ENCODE measurements at regions not wholly inside any gene's neighbourhood (a gene's known extent, or its start where the extent isn't known, plus 50 kb on each side); places are given as distances from the start of the nearest gene placed in this dataset.
"Not testable (repeated sequence)": the region's sequence is repeated elsewhere in the genome, so short reads cannot be mapped to it uniquely, and the experiment has no call there.

DNA sequence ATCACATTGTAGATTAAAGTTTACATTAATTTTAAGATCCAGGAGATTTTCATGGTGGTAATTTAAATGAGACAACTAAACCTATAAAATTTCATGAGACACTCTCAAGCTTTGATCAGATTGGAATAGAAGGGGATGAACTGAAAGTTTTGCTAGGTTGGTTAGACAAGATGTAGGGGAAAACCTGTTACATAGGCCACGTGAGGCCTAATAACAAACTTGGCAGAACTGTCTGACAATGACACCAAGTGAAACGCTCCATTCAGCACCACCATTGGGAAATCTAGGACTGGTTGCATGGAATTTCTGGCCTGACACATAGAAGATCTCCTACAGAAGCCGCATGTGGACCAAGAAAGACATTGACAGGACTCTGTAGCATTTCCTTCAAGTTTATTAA, 87.8 kb upstream of the SLC39A10 start:
- DNase-seq = no peak

DNA sequence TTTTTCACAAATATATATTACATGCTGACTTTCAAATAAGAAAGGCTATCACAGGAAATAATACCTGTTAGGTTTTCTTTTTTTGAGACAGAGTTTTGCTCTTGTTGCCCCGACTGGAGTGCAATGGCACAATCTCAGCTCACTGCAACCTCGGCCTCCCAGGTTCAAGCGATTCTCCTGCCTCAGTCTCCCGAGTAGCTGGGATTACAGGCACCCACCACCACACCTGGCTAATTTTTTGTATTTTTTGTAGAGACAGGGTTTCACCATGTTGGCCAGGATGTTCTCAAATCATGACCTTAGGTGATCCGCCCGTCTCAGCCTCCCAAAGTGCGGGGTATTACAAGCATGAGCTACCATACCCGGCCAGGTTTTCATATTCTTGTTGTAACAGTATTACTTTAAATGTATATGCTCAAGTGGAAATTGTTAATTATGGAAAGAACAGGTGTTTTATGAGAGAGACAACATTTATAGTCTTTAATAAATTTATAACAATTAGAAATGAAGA, 92.3 kb upstream of the SLC39A10 start:
- DNase-seq = peak; percentile 53

DNA sequence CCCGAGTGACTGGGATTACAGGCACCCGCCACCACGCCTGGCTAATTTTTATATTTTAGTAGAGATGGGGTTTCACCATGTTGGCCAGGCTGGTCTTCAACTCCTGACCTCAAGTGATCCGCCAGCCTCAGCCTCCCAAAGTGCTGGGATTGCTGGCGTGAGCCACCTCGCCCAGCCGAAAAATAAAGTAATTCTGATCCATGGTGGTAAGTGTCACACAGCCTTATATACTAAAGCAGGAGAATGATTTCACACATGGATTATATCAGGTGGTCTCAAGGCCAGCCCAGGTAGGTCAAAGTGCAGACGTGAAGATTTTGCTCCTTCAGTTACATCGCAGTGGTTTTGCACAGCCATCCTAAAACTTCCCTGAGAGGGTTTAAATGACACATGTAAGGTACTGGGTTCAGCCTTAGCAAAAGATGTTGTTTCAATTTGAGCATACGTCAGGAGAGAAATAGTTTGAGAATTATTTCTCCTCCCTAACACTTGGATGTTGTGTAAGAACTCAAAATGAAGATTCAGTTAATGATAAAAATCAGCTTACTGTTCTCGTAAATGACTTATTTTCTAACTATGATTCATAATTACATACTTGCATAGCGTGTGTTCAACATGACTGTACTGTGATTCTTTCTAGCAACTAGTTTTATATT, 93.0 kb upstream of the SLC39A10 start:
- DNase-seq = peak; percentile 95

DNA sequence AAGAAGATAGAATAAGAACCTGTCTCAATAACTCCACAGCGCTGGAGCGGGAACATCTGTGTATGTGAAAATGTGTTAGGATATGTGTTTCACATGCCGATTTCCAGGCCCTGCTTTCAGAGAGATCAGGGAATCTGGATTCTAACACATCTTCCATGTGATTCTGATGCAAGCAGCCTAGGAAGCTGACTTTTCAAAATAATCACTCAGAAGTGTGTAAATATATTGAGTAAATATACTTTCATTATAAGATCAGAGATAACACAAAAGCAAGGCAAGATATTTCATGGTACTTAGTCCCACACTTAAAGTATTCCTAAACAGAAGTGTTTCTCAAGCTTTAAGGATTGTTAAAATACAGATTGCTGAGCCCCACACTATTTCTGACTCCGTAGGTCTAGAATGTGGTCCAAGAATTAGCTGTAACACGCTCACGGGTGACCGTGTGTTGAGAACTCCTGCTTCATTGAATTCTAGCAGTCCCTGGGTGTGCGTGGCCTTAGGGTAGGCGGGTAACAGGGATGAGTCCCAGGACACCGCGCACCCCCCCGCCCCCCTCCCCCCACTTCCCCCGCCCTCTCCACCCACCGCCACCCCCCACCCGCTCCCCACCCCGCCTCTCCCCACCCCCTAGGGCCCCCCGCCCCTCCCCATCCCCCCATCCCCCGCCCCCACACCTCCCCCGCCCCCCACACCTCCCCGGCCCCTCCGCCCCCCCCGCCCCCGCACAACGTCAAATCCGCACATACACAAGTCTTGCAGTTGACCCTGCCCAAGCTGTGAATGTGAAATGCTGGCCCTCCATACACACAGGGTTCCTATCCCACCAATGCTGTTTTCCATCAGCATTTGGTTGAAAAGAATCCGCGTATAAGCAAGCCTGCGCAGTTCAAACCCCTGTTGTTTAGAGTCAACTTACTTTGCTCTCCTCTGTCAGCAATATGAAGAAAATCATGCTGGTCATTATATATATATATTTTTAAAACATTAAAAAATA, 94.2 kb upstream of the SLC39A10 start:
- peak; percentile 81 for DNase-seq

DNA sequence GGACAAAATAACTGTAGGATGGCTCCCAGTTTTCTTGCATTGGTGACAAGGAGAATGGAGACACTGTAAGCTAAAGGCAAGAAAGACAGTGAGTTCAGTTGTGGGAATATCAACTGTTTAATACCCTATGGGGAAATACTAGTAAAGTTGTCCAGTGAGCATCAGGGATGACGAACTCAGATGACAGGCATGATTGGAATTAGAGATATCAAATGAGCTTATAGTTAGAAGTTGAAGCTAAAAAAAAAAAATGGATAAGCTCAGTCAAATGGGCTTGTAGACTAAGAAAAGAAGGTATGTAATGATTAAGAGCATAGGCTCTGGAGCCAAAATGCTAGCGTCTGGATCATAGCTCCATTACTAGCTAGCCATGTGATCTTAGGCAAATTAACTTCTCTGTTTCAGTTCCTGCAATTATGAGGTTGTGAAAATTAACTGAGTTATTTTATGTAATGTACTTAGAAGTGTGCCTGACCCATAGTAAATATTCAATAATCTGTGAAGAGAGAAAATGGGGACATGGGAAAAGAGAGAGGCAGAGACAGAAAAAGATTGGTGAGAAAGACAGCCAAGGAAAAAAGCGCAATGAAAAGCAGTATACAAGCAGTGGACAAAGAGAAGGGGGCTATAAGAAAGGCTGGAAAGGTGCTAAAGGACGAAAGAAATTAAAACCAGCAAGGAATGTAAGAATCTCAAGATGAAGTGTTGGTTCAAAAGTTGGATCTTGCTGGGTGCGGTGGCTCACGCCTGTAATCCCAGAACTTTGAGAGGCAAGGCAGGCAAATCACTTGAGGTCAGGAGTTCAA, 95.7 kb upstream of the SLC39A10 start:
- DNase-seq = peak; percentile 39

DNA sequence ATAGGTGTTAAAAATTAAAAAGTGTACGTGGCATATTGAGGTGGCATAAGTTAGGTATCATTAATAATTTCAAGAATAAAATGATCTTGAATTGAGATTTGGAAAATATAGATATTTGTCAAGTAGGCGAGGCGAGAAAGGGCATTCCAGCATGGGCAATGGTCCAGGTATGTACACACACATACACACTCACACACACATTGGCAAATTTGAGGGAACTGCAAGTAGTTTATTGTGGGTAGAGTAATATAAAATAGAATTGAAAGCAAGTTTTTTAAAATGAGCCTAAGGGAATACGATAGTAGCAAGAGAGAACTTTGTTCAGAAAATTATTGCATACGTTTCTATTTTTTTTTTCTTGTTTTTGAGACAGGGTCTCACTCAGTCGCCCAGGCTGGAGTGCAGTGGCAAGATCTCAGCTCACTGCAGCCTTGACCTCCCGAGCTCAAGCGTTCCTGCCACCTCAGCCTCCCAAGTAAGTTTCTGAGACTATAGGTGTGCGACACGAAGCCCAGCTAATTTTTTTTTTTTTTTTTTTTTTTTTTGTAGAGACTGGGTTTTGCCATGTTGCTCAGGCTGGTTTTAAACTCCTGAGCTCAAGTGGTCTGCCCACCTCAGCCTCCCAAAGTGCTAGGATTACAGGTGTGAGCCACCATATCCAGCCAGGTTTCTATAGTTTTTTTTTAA, 96.7 kb upstream of the SLC39A10 start:
- DNase-seq = peak; percentile 60

DNA sequence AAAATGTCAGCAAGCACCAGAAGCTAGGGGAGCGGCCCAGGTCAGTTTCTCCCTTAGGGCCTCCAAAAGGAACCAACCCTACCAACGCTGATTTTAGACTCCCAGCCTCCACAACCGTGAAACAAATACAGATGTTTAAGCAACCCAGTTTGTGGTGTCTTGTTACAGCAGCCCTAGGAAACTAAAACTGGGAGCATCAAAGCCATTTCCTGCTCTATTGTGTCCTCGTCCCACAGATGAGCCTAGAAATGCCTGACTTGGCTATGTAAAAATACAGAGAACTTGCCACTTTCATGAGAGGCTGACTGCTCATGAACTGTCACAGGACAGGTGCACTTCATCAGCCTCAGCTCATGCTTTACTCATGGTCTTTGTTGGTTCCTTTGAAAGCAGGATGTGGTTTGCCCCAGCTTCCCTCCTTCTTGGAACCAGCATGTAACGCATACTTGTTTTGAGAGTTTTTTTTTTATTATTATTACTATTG, 97.6 kb upstream of the SLC39A10 start:
- peak; percentile 96 for DNase-seq

DNA sequence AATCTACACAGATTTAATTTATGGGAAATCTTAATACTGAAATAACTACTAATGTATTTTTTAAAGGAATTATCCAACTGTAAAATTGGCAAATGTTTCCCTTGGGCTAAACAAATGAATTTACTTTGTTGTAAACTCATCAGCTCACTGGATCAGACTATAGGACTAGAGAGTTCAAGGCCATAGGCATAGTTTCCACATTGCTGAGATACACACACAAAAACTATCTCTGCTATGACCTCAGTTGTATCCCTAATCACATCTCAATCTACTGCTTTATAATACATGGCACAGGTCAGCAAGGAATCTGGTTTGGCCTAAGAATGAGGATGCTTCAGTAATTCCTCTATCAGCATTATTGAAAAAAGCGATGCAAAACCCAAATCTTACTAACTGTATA, 101.1 kb upstream of the SLC39A10 start:
- DNase-seq = no peak

DNA sequence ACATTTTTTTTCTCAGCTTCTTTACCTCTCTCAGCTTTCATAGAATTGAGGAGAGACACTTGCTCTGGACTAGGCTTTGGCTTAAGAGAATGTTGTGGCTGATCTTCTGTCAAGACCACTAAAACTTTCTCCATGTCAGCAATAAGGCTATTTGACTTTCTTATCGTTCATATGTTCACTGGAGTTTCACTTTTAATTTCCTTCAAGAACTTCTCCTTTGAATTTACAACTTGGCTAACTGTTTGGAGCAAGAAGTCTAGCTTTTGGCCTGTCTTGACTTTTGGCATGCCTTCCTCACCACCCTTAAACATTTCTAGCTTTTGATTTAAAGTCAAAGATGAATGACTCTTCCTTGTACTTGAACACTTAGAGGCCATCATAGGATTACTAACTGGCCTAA, 104.4 kb upstream of the SLC39A10 start:
- DNase-seq = no peak

DNA sequence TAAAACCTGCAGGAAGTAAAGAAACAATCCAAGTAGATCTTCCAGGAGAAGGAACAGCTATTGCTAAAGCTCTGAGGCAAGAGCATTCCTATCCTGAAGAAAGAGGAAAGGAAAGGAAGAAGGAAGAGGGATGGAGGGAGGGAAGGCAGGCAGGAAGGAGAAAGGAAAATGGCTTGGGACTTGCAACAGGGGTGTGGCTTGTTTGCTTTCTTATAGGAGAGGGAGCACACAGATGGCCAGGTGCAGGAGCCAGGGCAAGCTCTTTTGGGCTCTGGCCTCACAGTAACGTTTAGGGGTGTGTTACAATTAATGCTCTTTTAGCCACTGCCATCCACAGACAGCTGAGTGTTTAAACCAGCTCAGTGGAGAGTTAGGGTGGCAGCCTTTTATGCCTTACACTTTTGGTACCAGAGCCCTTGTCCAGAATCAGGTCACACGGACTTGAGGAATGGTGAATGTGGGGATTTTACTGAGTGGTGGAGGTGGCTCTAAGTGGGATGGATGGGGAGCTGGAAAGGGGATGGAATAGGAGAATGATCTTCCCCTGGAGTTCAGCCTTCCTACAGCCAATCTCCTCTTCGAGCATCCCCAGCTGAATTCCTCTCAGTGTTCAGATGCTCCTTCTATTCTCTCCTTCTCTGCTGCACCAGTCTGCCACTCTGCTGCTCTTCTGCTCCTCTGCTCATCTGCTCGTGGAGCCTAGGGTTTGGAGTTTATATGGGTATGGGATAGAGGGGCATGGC, 108.7 kb upstream of the SLC39A10 start:
- DNase-seq = no peak

DNA sequence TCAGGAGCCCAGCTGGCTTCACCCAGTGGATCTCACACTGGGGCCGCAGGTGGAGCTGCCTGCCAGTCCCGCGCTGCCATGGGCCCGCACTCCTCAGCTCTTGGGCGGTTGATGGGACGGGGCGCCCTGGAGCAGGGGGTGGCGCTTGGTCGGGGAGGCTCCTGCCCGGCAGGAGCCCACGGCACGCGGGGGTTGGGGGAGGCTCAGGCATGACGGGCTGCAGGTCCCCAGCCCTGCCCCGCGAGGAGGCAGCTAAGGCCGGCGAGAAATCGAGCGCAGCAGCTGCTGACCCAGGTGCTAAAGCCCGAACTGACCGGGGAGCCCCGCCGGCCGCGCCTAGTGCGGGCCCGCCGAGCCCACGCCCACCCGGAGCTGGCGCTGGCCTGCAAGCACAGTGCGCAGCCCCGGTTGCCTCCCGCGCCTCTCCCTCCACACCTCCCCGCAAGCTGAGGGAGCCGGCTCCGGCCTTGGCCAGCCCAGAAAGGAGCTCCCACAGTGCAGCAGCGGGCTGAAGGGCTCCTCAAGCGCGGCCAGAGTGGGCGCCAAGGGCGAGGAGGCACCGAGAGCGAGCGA, 109.7 kb upstream of the SLC39A10 start:
- DNase-seq = not testable (repeated sequence)

DNA sequence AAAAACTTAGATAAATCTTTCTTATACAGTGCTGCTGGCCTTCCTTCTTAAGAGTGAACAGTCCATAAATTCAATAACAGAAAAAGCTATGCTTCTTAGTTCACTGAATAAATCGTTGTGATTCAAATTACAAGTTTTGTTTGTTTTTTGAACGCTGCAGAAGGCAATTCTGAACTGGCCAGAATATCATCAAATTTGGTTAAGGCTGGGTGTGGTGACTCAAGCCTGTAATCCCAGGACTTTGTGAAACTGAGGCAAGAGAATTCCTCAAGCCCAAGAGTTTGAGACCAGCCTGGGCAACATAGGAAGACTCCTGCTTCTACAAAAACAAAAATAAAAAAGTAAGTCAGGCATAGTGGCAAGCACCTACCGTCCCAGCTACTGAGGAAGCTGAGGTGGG, 111.2 kb upstream of the SLC39A10 start:
- DNase-seq = no peak

DNA sequence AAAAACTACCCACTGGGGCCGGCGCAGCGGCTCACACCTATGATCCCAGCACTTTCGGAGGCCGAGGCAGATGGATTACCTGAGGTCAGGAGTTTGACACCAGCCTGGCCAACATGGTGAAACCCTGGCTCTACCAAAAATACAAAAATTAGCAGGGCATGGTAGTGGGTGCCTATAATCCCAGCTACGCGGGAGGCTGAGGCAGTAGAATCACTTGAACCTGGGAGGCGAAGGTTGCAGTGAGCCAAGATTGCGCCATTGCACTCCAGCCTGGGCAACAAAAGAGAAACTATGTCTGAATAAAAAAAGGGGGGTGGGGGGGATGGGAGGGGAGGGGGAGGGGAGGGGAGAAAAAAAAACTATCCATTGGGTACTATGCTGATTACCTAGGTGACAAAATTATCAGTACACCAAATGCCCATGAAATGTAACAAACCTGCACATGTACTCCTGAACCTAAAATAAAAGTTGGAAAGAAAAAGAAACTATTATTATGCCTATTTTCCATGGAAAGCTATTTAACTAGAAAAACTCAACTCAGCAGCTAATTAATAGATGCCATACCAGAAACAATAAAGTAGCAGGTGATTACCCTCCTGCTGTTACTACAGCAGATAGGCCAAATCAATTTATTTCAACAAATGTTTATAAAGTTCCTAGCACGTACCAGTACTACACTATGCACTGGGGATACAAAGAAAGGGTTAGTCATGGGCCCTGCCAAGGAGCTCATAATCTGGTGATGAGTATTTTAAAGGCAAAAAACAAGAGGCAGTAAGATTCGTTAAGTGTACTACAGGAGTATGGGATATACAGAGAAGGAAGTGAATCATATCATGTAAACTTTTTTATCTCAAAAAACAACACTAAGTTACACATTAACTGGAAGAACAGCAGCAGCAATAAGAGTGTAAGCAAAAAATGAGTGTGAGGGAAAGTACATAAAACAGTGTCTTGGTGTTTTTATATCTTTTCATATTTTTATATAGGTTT, 112.8 kb upstream of the SLC39A10 start:
- DNase-seq = peak; percentile 85

DNA sequence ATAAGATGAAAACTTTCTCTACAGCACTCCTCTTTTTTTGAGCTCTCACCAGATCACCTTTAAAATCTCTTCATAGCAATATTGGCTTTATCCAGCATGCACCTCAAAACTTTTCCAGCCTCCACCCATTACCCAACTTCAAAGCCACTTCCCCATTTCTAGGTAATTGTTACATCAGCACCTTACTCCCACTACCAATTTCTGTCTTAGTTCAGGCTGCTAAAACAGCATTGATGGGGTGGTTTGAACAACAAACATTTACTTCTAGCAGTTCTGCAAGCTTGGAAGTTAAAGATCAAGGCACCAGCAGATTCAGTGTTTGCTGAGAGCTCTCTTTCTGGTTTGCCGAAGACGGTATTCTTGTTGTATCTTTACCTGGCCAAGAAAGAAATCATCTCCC, 114.0 kb upstream of the SLC39A10 start:
- DNase-seq = peak; percentile 76

DNA sequence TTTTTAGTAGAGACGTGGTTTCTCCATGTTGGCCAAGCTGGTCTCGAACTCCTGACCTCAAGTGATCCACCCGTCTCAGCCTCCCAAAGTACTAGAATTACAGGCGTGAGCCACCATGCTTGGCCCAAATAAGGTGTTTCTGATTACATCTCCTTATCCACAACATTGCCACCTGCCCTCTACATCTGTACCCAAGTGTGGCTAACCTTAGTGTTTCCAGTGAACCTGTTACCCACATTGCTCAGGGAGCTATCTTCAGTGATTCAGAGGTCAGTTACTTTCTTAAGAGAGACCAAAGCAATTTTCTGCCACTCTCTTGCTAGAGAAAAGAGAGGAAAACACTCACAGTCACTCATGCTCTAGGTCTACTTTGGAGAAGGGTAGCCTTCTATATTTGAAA, 115.0 kb upstream of the SLC39A10 start:
- DNase-seq = peak; percentile 36

DNA sequence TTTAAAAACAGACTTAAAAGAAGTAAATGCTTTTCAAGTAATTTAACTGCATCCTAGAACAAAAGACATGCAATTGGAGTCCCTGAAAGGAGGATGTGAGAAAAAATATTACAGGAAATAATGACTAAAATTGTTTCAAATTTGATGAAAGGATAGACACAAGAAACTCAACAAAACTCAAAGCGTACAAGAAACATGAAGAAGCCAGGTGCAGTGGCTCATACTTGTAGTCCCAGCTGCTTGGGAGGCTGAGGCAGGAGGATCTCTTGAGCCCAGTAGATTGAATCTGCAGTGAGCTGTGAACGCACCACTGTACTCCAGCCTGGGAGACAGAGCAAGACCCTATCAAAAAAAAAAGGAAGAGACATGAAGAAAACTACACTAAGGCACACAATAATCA, 118.1 kb upstream of the SLC39A10 start:
- DNase-seq = peak; percentile 75

DNA sequence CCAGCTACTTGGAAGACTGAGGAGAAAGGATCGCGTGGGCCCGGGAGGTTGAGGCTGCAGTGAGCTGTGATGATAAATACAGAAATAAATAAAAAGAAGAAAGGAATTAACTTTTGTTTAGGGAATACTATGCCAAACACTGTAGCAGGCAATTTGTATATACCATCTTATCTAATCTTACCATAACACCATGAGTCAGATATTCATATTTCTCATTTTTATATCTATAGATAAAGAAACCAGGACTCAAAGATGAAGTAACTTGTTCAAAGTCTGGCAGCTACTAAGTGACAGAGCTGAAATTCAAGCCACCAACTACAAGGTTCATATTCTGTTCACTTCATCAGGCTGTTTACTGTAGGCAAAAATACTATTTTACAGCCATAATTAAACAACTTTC, 119.2 kb upstream of the SLC39A10 start:
- DNase-seq = no peak

DNA sequence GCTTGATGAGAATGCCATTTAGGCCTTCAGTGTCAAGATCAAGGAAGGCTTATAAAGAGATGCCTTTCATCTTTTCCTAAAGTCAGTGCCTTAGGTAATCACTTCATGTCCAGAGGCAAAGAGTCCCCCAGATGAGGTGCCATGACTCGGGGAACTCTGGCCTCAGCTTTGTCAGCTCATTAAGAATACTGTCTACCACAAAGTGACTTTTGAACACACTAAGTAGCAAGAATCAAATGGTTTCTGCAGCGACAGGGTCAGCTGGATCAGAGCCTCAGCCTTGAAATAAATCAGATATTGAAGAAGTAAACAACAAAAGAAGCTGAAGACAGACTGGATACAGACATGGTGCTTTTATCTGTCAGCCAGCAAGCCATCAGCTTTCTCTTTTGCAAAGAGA, 120.1 kb upstream of the SLC39A10 start:
- DNase-seq = no peak

DNA sequence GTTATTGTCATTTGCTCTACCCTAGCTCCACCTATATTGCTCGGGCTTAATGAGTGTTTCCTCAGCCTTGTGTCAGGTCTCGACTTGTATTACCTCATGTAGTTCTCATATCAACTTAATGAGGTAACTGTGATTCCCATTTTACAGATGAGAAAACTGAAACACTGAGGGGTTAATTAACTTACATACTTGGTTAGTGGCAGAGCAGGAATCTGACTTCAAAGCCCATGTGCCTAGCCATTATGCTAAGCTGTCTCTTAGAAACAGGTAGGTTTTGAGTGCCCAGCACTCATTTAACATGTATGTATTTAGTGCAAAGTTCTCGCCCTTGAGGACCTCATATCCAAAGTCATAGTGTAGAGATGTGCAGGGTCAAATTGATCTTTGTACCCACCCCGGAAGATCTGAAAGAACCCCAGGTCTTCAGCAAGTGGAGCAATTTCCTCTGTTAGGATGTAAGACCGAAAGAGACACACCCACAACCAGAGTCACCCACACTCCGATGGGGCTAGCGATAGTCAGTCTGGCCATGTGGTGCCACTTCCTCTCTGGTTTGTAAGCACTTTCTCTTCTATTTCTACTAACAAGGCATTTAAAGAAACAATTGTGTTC, 121.0 kb upstream of the SLC39A10 start:
- DNase-seq = peak; percentile 97

Measured in activated CD4-positive, alpha-beta T cell treated with anti-CD3 and anti-CD28 coated beads, Interleukin-10, Interleukin-2, amounts not matched to agents 100 ng/mL and 50 ng/mL, durations not matched to agents 16 hours and 8 hours (primary cell).